HG02852 (cell line): ENCODE measurements at regions not wholly inside any gene's neighbourhood (a gene's known extent, or its start where the extent isn't known, plus 50 kb on each side); places are given as distances from the start of the nearest gene placed in this dataset.
"Not testable (repeated sequence)": the region's sequence is repeated elsewhere in the genome, so short reads cannot be mapped to it uniquely, and the experiment has no call there.

Experiments used
- ATAC-seq: cut with Tn5 transposase; IDR thresholded peaks from one replicate; pipeline ENCODE4 v1.9.1; 2021; ENCODE audit warnings: mild to moderate bottlenecking, moderate library complexity; ENCODE audit not compliant: unreplicated experiment

DNA sequence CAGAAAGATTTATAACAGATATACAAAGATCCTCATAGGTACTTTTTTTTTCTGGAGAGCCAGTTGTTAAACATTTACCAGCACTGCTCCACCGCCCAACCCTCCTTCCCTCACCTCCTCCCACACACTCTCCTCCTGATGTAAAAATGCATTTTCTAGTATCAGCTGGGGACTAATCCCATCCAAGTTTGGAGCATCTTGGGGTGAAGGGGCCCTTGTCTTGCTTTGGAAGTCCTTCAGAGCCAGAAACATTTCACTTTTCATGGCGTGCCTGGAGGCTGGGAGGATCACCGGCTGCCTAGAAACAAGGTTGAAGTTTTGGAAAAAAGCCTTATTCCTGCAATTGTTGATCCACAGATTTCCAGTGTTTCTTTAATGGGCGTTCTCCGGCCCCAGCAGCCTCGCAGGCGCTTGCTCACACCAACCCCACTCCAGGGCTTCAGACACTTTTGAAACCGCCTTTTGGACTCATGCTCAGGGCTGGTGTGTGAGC lies 165.1 kb upstream of the AFDN start:
- ATAC-seq: no peak

- no peak for ATAC-seq
Measured at GRCh38 chr6:167662075-167662880, 164.4 kb upstream of the AFDN start.

DNA sequence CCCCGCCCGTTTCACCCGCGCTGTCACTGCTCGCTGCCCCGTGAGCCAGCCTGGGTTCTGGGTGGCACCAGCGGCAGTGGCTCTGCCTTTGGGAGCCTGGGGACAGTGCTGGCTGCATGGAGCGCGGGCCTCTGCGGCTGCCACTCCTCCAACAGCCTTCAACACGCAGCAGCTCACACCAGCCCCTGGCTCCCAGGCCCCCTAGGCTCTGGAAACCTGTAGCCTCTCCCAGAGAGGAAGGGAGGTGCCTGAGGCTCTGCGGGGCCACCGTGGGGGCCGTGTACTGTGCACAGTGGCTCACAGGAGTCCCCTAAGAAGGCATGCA lies 163.9 kb upstream of the AFDN start:
- no peak for ATAC-seq

- ATAC-seq: no peak
Measured at GRCh38 chr6:167663316-167663715, 163.4 kb upstream of the AFDN start.

GRCh38 chr6:167663784-167664443 lies 162.8 kb upstream of the AFDN start:
- no peak for ATAC-seq

DNA sequence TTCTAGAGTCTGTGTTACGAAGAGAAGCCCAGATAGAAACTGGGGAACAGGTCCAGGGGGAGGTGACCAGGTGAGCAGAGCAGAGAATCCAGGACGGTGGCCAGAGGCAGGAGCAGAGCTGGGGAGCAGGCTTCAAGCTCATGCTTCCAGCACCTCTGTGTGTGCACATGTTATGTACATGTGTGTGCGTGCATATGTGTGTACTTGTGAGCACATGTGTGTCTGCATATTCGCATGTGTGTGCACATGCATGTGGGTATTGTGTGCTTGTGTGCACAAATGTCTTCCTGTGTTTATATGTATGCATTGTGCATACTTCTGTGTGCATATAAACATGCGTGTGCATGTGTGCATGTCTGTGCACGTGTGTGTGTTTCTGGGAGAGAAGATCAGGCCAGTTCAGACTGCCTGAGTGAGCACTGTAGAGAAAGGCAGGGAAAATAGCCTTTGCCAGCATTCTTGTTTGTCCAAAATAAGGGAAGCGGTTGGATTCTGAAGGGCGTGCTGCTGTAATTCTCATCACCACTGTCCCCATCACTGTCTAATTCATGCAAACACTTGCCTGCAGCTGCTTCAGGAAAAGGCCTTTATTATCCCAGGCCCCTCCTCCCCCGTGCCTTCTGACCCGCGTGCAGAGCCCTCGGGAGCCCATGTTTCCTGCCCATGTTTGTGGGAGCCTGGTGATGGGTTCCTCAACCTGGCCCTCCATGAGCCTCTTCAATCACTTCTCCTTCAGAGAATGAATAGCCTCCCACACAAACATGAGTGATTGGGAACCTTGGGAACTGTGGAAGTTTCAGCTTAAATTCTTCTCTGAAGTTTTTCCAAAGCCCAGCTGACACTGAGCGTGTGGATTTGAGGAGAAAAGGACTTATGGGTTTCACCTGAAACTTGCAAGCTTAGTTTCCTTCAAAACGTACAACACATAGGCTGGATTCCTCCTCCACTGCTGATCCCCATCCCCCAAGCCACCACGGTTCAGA lies 161.7 kb upstream of the AFDN start:
- ATAC-seq: no peak

- no peak for ATAC-seq
Measured at GRCh38 chr6:167665698-167666330, 160.9 kb upstream of the AFDN start.

DNA sequence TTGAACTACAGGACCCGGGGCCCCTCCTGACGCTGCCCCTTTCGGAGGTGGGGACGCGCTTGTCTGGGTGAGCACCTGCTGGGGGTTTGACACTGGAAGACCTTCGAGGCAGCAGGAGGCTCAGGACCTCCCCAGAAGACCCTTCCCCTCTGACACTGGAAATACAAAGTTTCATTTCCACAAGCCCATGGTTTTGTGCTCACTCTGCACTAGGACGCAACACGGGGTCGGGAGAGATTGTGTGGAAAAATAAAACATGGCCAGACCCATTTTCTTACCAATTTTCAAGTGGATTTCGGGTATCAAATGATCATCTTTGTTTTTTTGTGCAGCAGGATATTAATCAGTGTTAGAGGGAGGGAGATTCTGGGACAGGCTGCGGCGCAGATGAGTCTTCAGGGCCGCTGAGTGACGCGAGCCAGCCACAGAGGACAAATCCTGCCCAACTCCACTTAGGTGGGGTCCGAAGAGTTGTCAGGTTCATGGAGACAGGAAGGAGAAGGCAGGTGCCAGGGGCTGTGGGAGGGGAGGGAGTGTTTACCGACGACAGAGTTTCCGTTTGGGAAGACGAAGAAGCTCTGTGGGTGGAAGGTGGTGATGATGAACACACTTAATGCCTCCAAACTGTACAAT lies 160.0 kb upstream of the AFDN start:
- no peak for ATAC-seq

- no peak for ATAC-seq
Measured at GRCh38 chr6:167667204-167668018, 159.3 kb upstream of the AFDN start.

DNA sequence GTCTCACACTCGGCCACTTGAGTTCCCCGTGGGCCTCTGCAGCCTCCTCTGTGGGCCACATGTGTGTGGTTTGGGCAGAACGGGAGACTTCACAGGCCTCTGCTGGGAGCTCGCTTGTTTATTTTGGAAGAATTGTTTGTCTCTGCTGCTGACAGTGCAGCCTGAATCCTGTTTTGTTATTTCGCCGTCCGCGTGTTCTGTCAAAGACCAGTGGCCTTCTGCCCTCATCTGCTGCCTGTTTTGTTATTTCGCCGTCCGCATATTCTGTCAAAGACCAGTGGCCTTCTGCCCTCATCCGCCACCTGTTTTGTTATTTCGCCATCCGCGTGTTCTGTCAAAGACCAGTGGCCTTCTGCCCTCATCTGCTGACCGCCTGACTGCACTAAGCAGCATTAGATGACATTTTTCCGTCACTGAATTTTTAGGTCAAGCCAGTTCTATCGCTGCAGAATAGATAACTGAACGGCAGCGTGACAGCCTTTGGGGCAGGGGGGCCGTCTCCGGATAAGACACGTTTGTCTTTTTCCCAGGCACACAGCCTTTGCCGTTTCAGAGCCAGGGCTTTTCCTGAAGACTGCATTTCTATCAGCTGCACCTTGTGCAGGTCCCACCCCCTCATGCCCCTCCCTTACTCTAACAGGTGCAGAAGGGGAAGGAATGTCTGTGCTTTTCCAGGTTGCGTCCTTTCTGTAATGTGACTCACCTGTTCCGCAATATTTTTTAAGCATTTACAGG lies 158.5 kb upstream of the AFDN start:
- ATAC-seq: no peak

DNA sequence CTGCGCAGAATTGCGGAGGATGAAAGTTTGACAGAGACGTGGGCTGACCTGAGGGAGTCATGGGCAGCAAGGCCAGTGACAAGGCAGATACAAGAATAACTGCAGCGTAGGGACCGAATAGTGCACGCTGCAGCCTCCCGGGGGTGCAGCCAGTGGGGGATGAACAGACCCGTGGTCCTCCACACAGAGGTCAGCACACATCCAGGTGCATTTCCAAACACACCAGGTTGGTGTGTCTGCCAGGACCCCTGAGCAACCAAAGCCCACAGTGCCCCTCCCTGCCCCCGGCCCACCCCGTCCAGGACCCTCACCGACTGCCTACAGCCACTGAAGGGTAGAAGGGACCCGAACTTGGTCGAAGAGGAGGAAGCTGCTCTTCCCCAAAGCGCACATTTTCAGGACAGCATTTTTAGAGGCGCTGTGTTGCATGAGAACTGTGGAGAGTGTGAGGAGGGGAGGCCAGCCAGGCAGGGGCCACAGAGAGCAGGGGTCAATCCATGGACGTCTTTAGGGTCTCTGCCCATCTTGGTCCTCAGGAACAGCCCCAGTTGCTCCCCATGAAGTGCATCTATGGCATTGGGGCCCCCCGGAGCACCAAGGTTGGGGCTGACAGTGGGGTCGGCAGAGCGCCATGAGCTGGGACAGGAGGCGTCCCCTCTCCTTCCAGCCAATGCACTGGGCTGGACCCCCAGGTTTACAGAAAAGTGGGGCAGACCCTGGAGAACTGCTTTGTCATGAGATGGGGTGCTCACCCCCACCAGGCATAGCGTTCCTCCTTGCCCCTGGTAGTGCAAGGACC lies 157.8 kb upstream of the AFDN start:
- ATAC-seq: no peak

DNA sequence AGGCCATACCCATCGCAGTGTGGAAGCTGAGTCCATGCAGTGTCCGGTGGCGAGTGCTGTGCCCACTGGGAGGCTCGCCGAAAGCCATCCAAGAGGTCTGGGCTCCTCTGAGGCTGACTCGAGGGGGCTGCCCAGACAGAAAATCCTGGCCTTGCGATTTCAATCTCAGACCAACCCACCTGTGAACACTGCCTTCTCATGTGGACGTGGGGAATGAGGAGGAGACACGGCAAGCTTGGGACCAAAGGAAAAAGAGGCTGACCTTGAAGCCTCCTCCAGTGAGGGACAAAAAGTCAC lies 157.2 kb upstream of the AFDN start:
- no peak for ATAC-seq

GRCh38 chr6:167669870-167670802 lies 156.6 kb upstream of the AFDN start:
- ATAC-seq: no peak

DNA sequence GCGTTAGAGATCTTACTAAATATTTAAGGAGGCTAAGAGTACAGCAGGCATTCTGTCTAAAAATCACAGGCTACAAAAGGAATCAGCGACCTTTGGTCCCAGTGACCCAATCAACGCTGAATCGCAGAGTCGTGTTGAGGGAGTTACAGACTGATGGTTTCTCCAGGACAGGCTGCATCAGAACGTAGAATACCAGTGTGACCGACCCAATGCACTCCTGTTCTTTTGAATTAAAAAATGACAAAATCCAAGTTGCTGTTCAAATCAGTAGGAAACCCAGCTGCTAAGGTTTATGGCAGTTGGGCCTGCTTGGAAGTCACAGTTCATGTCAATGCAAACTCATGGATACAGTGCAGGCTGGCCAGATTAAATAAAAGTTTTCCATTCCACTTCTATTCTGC lies 155.8 kb upstream of the AFDN start:
- no peak for ATAC-seq

DNA sequence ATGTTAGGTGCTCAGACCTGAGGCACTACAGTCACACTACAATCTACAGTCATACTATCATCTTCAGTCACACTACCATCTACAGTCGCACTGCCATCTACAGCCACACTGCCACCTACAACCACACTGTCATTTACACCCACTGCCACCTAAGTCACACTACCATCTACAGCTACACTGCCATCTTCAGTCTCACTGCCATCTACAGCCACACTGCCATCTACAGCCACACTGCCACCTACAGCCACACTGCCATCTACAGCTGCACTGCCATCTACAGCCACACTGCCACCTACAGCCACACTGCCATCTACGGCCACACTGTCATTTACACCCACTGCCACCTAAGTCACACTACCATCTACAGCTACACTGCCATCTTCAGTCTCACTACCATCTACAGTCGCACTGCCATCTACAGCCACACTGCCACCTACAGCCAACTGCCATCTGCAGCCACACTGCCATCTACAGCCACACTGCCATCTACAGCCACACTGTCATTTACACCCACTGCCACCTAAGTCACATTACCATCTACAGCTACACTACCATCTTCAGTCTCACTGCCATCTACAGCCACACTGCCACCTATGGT lies 155.2 kb upstream of the AFDN start:
- not testable (repeated sequence) for ATAC-seq

DNA sequence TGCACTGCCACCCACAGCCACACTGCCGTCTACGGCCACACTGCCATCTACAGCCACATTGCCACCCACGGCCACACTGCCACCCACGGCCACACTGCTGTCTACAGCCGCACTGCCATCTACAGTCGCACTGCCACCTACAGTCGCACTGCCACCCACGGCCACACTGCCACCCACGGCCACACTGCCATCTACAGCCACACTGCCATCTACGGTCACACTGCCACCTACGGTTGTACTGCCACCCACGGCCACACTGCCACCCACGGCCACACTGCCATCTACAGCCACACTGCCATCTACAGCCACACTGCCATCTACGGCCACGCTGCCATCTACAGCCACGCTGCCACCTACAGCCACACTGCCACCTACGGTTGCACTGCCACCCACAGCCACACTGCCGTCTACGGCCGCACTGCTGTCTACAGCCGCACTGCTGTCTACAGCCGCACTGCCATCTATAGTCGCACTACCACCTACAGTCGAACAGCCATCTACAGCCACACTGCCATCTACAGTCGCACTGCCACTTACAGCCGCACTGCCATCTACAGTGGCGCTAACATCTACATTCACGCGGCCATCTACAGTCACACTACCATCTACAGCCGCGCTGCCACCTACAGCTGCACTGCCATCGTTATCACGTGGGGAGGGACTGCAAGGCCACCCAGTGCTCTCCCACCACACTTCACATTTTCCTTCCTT lies 154.6 kb upstream of the AFDN start:
- no peak for ATAC-seq
